Dedifferentiated amniotic fluid mesenchymal stem cell (primary cell): ENCODE measurements at regions not wholly inside any gene's neighbourhood (a gene's known extent, or its start where the extent isn't known, plus 50 kb on each side); places are given as distances from the start of the nearest gene placed in this dataset.

Experiments used
- DNase-seq: peaks from one replicate; pipeline ENCODE4 v3.0.0-alpha.2; 2016; ENCODE audit errors: extremely low spot score

DNA sequence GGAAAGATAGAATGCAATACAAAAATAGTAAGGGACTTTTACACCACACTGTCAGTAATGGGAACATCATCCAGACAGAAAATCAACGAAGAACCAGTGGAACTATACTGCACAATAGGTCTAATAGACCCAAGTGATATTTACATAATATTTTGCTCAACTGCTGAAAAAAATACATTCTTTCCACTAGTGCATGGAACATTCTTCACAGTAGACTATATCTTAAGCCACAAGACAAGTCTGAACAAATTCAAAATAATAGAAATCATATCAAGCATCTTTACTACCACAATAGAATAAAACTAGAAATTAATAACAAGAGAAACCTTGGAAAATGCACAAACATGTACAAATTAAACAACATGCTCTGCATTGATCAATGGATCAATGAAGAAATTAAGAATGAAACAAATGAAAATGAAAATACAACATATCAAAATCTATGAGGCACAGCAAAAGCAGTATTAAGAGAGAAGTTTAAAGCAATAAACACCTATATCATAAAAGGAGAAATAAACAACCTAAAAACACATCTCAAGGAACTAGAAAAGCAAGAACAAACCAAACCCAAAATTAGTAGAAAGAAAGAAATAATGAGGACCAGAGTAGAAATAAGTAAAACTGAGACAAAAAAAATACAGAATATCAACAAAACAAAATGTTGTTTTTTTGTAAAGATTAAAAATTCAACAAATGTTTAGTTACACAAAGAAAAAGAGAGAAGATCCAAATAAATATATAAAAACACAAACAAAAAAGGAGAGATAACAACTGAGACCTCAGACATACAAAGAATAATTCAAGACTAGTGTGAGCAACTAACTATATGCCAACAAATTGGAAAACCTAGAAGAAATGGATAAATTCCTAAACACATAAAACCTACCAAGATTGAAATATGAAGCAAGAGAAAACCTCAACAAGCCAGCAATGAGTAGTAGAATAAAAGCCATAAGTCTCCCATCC lies 51.5 kb upstream of the ANTXR2 start:
- no peak for DNase-seq
